GM19468 (cell line): ENCODE measurements at regions not wholly inside any gene's neighbourhood (a gene's known extent, or its start where the extent isn't known, plus 50 kb on each side); places are given as distances from the start of the nearest gene placed in this dataset.
"Not testable (repeated sequence)": the region's sequence is repeated elsewhere in the genome, so short reads cannot be mapped to it uniquely, and the experiment has no call there.

Experiments used
- ATAC-seq: cut with Tn5 transposase; IDR thresholded peaks from one replicate; pipeline ENCODE4 v1.9.1; 2021; ENCODE audit warnings: mild to moderate bottlenecking, moderate library complexity, moderate number of reproducible peaks; ENCODE audit not compliant: unreplicated experiment; ENCODE audit errors: extremely low read depth

DNA sequence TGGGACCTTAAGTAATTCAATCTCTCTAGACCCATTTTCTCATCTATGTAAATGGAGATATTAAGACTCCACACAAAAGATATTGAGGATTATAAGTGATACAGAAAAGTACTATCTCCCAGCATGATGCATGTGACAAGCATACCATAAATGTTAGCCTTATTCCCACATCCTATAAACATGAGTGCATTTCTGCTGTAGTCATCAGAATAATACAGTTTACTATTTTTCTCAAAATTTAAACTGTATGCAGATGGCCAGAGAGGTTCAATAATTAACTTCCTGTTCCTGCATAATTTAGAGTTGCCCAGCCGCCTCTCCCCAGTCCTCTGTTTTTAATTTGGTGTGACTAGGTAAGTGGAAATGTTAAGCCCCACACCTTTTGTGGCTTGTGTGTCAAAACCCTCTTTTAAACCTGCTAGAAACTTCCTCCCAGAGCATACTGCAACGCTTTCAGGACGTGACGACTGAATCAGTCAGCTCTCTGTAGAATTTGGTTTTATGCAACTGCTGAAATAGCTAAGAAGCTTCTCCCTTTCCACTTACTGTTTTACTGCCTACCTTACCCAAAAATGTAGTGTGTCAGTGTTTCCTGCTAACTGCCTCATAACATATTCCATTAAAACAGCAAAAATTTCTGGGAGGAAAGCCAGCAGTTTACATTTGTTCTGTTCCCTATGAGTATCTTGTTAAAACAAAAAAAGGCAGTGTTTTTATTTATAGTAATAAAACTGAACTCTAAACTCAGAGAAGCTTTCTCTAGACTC is 1037.9 kb downstream of the EPHA3 start:
- ATAC-seq: no peak

DNA sequence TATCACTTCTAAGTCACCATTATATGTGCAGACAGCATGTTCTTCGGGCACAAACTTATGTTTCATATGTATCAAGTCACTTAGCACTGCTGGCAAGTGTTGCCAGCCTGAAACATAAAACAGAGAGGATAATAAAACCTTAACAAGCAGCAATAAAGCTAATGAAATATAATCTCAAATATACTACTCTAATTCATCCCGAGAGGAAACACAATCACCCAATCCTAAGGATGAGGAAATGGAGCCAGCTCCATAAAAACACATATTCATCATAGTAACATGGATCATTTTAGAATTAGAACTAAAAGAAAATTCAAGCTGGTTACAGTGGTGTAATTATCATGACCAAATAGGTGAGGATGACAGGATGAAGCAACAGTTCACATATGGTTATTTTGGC is 1072.7 kb downstream of the EPHA3 start:
- ATAC-seq: no peak

DNA sequence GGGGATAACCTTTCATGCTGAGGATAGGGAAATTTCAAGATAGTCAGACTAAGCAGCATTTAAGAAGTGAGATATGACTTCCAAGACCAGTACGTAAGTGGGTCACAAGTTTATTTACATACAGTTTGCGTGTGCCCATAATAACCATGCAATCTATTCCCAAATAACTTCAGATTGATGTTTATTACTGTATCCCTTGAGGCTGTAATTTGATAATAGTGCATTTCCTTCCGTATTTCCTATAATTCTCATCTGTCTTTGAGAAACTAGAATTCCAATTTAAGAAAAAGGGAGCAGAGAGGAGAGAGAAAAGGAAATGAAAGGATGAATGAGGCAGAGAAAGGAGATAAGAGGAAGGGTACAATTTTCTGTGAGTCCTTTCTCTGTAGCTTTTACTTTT is 1073.1 kb downstream of the EPHA3 start:
- ATAC-seq: no peak

DNA sequence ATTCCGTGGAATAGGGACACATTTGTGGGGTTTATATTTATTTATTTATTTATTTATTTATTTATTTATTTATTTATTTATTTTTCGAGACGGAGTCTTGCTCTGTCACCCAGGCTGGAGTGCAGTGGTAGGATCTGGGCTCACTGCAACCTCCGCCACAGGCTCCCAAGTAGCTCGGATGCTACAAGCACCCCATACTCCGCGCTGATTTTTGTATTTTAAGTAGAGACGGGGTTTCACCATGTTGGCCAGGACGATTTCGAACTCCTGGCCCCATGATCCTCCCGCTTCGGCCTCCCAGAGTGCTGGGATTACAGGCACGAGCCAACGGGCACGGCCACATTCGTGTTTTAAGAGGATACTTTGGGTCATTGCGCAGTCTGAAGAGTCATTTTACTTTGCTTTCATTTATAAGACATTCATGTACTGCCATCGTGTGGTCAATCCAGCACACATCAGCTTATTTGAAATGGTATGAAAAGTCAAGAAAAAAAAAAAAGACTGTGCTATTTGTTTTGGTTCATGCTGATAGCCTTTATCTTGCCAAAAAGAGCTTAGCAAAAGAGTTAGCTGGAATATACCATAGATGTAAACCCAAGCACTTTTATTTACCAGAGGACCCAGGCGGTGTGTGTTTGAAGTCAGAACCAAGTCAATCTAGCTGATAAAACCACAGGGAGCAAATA is 1075.0 kb downstream of the EPHA3 start:
- peak; percentile 67 for ATAC-seq

DNA sequence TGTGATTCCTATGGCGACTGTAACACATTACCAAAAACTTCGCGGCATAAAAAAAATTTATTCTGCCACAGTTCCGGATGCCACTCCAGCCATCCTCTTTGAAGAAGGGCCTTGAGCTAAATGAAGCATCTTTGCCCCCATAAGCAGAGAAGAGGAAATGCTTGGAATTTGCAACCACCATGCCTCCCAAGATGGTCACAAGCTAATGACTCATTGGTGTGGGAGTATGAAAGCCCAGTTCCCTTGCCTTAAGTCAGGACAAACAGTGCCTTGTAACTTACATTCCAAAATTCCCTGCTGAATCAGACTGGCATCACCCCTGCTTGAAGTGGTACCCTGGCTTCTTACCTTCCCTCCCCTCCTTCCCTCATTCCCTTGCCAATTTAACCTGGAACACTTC is 1077.4 kb downstream of the EPHA3 start:
- no peak for ATAC-seq

DNA sequence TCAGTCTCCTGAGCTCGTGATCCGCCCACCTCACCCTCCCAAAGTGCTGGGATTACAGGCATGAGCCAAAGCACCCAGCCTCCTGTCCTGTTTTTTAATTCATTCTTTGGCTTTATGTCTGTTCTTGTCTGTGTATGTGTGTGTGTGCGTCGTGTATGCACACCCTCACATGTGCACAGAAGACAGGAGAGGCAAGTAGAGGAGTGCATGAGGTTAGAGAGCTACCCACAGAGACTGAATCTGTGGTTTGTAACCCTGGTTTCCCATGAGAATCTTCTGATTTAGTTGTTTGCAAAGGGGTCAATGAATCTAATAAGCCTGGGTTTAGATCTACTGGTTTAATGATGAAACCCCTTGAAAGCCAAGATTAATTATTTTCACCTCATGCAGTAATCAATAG is 1090.0 kb downstream of the EPHA3 start:
- ATAC-seq: not testable (repeated sequence)

DNA sequence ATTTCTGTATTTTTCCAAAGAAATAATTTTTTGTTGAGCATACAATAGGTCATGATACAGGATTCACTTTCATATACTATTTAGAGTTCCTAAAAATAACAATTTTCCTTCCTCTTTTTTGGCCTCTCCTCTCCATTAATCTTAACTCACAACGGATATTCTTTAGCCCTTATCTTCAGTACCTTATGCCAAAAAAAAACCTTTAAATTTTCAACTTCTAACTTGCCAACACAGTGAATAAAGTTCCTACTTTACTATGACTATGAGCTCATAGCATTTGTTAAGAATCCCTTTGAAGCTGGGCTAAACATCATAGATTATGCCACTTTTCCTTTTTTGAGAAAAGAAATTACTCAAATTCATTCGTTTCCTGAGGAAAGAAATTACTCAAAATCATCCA is 1095.5 kb downstream of the EPHA3 start:
- not testable (repeated sequence) for ATAC-seq

DNA sequence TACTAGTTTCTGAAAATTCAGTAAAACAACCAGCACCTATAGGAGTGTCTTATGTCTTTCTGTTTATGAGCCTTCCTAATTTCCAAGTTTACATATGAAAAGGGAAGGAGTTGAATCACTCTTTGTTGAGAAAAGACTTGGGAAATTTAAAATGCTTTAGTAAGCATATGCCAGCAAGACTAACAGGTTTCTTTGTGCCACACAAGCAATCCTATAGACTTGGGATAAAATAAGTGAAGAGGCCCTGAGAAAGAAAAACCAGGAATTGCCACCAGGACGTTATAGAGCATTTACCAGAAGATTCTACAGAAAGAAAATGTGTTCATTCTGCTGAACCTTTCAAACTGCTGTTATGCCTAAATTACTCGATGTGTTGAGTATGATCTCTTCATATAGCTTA is 1099.1 kb downstream of the EPHA3 start:
- ATAC-seq: not testable (repeated sequence)

DNA sequence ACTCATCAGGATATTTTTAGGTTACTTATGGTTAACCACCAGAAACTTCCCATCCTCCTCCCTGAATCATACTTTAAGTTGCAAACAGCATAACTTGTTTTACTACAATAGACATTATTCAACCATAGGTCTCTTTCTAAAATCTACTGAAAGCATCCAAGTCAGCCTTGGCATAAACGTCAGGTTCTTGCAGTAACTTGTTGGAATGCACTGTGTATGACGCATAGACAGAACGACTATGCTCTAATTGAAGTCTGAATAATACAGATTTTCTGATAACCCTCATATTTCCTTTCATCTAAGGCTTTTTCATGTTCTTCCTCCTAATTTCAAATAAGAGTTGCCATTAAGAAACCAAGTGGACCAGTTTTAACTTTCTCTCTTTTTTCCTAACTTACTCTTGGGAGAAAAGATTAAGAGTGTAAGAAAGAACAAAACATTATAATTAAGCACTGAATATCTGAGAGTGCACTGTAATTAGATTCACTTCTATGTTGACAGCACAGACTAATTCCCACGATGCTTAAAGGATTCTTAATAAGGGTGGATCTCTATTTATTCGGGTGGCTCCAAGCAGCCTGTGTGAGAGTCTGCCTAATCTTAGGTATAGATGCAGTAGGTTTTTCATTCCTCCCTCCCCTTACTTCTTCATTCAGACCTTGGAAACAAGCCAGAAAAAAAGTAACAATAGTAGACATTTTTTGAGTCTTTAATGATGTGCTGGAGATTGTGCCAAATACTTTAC is 1100.1 kb downstream of the EPHA3 start:
- ATAC-seq: not testable (repeated sequence)

DNA sequence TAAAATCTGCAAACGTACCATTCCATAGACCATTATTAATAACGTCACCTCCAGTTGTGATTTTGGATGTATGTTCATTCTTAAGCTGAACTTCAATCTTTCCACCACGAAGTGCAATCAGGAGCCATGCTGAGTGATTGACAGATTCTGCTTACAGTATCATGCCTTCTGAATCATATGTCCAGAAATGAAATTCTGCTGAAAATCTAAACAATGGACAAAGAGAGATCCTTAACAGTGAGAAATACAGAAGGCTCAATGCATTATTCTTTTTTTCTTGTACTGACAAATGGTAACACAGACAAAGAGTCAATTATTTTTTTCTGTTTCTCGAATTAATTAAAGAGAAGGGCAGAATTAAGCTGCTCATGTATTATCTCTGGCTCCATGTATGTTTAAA is 1114.5 kb downstream of the EPHA3 start:
- no peak for ATAC-seq

DNA sequence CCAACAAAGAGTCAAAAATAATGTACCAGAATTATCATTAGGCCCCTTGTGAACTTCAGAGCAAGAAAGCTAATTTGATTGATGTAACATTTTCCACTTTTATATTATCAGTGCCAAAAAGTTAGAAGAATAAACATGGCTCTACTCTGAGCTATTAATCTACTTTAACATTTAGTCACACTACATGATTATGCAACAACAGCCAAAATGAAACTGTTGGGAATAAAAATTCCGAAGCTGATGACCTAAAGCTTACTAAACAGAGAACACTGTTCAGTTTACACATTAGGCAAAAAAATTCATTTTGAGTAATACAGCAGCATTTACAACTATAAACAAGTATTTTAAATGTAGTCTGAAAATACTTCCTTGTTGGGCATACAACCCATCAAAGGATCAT is 1134.1 kb downstream of the EPHA3 start:
- ATAC-seq: no peak

DNA sequence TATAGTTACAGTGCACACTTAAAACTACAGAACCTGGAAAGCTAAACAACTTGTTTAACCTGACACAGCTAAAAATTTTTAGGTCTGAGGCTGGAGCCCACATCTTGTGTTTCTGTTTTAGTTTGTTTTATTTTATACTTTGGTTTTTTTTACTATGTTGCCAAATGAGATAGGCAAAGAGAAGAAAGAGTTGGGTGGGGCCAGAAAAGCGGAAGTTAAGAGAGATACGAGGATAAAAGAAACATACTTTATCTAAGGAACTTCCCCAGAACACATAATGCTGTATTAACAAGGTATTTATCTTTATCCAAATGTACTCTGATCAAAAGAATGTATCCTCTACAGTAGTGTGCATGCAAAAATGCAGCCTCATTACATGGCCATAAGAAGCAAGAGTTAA is 1145.7 kb downstream of the EPHA3 start:
- ATAC-seq: no peak

DNA sequence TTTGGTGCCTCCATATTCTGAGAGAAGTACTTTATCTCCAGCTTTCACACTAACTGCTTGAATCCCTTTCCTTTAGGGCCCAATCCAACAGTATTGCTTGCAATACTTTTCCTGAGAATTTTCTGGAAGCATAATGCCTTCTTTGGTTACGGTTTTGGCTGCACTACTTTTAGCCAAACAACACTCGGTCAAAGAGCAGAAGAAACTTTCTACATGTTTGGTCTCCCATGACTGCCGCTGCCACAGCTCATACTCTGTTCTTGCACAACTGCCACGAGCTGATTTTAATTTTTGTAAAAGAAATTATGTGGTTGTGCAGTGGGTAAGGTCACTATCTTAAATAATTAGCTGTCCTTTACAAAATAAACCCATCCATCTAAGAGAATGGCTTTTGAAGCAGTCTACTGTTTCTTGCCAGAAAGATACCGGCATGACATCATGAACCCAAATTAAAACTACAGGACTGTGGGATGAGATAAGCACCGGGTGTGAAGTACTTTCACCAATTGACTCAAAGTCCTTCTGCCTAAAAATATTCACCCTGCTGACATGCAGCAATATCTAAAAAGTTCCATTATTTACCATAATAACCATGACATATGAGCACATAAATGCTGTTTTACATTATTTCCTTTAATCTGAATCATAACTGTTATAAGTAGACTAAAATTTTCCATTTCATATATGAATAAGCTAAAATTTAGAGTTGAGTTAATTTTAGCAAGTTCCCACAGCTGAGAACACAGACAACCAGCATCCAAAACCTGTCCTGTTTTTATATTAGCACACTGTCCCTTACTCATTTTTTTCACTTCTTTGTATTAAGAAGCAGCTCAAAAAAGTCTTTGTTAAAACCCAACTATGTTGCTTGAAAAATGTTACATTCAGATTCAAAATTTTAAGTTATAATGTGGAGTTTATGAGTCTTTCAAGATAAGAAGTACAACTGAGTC is 1154.3 kb downstream of the EPHA3 start:
- ATAC-seq: no peak
